WERI-Rb-1 (cell line): ENCODE measurements at regions not wholly inside any gene's neighbourhood (a gene's known extent, or its start where the extent isn't known, plus 50 kb on each side); places are given as distances from the start of the nearest gene placed in this dataset.

Experiments used
- DNase-seq: peaks from one replicate; pipeline ENCODE4 v3.0.0-alpha.2; 2020
- H3K27ac ChIP-seq: fragments of 250-450 bp; sonication (Bioruptor Pico); 2 replicates; pipeline ENCODE4 v1.5.1; 2020; ENCODE audit warnings: mild to moderate bottlenecking, moderate library complexity
- H3K27me3 ChIP-seq: fragments of 250-450 bp; sonication (Bioruptor Pico); 2 replicates; pipeline ENCODE4 v1.5.1; 2021; ENCODE audit warnings: mild to moderate bottlenecking, low read depth, moderate library complexity; ENCODE audit not compliant: insufficient read depth, severe bottlenecking
- H3K36me3 ChIP-seq: fragments of 250-450 bp; sonication (Bioruptor Pico); 2 replicates; pipeline ENCODE4 v1.5.1; 2020; ENCODE audit warnings: mild to moderate bottlenecking, moderate library complexity
- H3K4me3 ChIP-seq: 2 replicates; pipeline ENCODE4 v1.5.1; 2011; ENCODE audit warnings: low read depth, mild to moderate bottlenecking, control low read depth, low read length
- H3K9me3 ChIP-seq: fragments of 250-450 bp; sonication (Bioruptor Pico); 2 replicates; pipeline ENCODE4 v1.5.1; 2021; ENCODE audit warnings: mild to moderate bottlenecking, moderate library complexity; ENCODE audit not compliant: severe bottlenecking
- CTCF ChIP-seq: IDR thresholded peaks from 2 replicates; pipeline ENCODE4 v1.5.1; 2011; ENCODE audit warnings: low read depth, mild to moderate bottlenecking, control low read depth, inconsistent platforms, low read length

DNA sequence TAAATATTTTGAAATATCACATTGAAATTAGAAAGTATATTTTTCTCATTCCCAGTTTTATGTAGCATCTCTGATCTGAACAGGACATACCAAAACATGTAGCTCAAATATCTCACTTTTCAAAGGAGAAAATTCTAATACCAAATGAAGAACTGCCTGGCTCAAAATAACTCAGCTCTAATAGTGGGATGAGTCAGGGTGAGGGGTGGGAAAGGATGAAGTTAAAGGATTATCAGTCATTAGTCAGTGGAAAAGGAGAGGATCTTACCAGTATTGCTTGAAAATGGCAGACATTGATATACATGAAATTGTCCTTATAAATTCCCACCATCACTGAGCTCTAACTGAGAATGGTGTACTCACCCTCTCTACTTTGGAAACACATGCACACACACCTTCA is 803.2 kb downstream of the RAPGEF2 start:
- no peak overlapping the region for H3K27ac ChIP-seq
- H3K36me3 ChIP-seq: no peaks in the 10 kb centered on the region
- H3K9me3 ChIP-seq: no peaks in the 10 kb centered on the region
- TF ChIP-seq CTCF: no peak
- H3K27me3 ChIP-seq: no peaks in the 10 kb centered on the region
- H3K4me3 ChIP-seq: no peak overlapping the region
- DNase-seq: no peak

DNA sequence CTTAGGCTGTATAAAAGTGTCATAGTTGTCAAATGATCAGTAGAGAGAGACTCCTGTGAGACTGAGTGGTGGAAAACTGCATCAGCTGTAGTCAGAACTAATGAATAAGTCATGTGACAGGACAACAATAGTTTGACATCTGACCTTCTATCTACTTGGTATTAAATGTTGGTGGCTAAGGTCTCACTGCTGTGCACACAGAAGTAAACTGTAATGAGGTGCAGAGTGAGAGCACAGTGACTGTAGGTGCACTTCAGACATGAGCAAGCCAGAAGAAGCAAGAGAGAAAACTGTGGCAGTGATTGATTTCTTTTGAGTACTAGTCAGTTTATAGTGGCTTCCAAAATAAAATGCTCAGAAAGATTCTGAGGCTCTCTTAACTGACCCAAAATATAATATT is 803.6 kb downstream of the RAPGEF2 start:
- H3K9me3 ChIP-seq: no peaks in the 10 kb centered on the region
- H3K27me3 ChIP-seq: no peaks in the 10 kb centered on the region
- H3K4me3 ChIP-seq: no peak overlapping the region
- no peaks in the 10 kb centered on the region for H3K36me3 ChIP-seq
- no peak overlapping the region for H3K27ac ChIP-seq
- no peak for TF ChIP-seq CTCF
- DNase-seq: no peak

DNA sequence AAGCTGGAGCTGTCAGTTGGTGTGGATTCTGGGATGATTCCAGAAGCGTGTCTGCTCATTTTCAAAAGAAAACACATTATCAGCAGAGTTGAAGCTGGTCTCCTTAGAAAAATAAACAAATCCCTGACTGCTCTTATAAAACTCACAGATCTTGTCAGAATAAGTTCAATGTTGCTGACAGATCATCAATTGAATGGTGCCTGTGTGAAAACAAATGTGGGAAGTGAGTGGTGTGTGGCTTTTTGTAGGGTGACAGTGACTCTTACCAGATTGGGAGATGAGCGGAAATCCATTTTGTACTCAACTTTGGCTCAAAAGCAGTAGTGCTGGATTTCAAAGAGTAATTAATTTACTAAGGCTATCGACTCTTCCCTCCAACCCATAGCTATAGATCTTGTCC is 807.8 kb downstream of the RAPGEF2 start:
- DNase-seq: no peak
- H3K4me3 ChIP-seq: no peak overlapping the region
- H3K9me3 ChIP-seq: no peaks in the 10 kb centered on the region
- TF ChIP-seq CTCF: no peak
- H3K27ac ChIP-seq: no peak overlapping the region
- H3K27me3 ChIP-seq: no peaks in the 10 kb centered on the region
- H3K36me3 ChIP-seq: no peaks in the 10 kb centered on the region

GRCh38 chr4:159922119-159922518 is 819.2 kb downstream of the RAPGEF2 start:
- Histone ChIP-seq H3K9me3 (peaks cover 14% of the 10 kb centered on the region), H3K4me3 (no peak overlapping the region), H3K27me3 (no peaks in the 10 kb centered on the region), H3K27ac (no peak overlapping the region), H3K36me3 (no peaks in the 10 kb centered on the region)
- DNase-seq: no peak
- TF ChIP-seq CTCF: no peak

DNA sequence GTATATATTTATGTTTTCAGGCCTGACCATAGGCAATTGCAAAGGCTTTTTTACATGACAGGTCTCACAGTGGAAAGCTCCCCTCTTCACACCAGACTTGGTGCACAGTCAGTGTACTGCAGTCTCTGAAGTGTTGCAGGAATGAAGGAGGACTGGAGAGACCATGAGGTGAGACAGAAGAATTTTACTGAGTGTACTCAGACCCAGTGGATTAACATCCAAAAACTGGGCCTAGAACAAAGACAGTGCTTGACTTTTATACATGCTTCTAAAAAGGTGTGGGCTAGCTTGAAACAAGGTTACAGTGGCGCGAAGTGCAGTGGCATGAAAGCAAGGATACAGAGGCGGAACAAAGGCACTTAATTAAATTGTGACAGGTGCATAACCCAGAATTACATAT is 822.9 kb downstream of the RAPGEF2 start:
- no peak for TF ChIP-seq CTCF
- peaks cover 18% of the 10 kb centered on the region for H3K9me3 ChIP-seq
- no peaks in the 10 kb centered on the region for H3K36me3 ChIP-seq
- no peaks in the 10 kb centered on the region for H3K27me3 ChIP-seq
- DNase-seq: no peak
- H3K4me3 ChIP-seq: no peak overlapping the region
- H3K27ac ChIP-seq: no peak overlapping the region

- H3K36me3 ChIP-seq: no peaks in the 10 kb centered on the region
- H3K9me3 ChIP-seq: peaks cover 18% of the 10 kb centered on the region
- no peak overlapping the region for H3K27ac ChIP-seq
- DNase-seq: no peak
- H3K27me3 ChIP-seq: no peaks in the 10 kb centered on the region
- no peak overlapping the region for H3K4me3 ChIP-seq
- TF ChIP-seq CTCF: no peak
Measured at GRCh38 chr4:159926871-159927270, 824.0 kb downstream of the RAPGEF2 start.
